Effector memory CD4-positive, alpha-beta T cell (primary cell): ENCODE measurements at regions not wholly inside any gene's neighbourhood (a gene's known extent, or its start where the extent isn't known, plus 50 kb on each side); places are given as distances from the start of the nearest gene placed in this dataset.
"Not testable (repeated sequence)": the region's sequence is repeated elsewhere in the genome, so short reads cannot be mapped to it uniquely, and the experiment has no call there.

ENCODE experiments used
- DNase-seq, 3 donors: peaks; one replicate each; pipeline ENCODE4 v3.0.0-alpha.2; 2020
- H3K27ac ChIP-seq: 2 replicates; pipeline ENCODE4 v1.7.0; 2013; ENCODE audit warnings: mild to moderate bottlenecking, low read length, moderate library complexity; ENCODE audit not compliant: insufficient read depth, poor library complexity, severe bottlenecking
- H3K27me3 ChIP-seq: replicated peaks from 2 replicates; pipeline ENCODE4 v1.7.0; 2013; ENCODE audit warnings: mild to moderate bottlenecking, low read length; ENCODE audit not compliant: insufficient read depth, control insufficient read depth, poor library complexity, severe bottlenecking
- H3K36me3 ChIP-seq: 2 replicates; pipeline ENCODE4 v1.7.0; 2013; ENCODE audit warnings: mild to moderate bottlenecking, low read length, moderate library complexity; ENCODE audit not compliant: control insufficient read depth, insufficient read depth
- H3K4me1 ChIP-seq: 2 replicates; pipeline ENCODE4 v1.7.0; 2013; ENCODE audit warnings: low read length, mild to moderate bottlenecking; ENCODE audit not compliant: control insufficient read depth, insufficient read depth, poor library complexity, severe bottlenecking
- H3K4me3 ChIP-seq: 2 replicates; pipeline ENCODE4 v1.7.0; 2013; ENCODE audit warnings: low read length, low read depth, mild to moderate bottlenecking; ENCODE audit not compliant: insufficient read depth, poor library complexity, severe bottlenecking
- H3K9me3 ChIP-seq: 2 replicates; pipeline ENCODE4 v1.7.0; 2013; ENCODE audit warnings: mild to moderate bottlenecking, low read length, moderate library complexity; ENCODE audit not compliant: control insufficient read depth

- not testable (repeated sequence) for H3K9me3 ChIP-seq, H3K36me3 ChIP-seq, DNase-seq, H3K4me1 ChIP-seq, H3K27me3 ChIP-seq, H3K27ac ChIP-seq, H3K4me3 ChIP-seq
Observed at GRCh38 chr7:39791911-39792310, 158.1 kb upstream of the CDK13 start.

- not testable (repeated sequence) for H3K36me3 ChIP-seq, H3K4me1 ChIP-seq, H3K27ac ChIP-seq, H3K27me3 ChIP-seq, H3K4me3 ChIP-seq, H3K9me3 ChIP-seq, DNase-seq
Observed at GRCh38 chr7:39793026-39793425, 157.0 kb upstream of the CDK13 start.

GRCh38 chr7:39793851-39794250, 156.2 kb upstream of the CDK13 start:
- not testable (repeated sequence) for H3K36me3 ChIP-seq, H3K4me1 ChIP-seq, H3K27ac ChIP-seq, H3K4me3 ChIP-seq, DNase-seq, H3K9me3 ChIP-seq, H3K27me3 ChIP-seq

DNA sequence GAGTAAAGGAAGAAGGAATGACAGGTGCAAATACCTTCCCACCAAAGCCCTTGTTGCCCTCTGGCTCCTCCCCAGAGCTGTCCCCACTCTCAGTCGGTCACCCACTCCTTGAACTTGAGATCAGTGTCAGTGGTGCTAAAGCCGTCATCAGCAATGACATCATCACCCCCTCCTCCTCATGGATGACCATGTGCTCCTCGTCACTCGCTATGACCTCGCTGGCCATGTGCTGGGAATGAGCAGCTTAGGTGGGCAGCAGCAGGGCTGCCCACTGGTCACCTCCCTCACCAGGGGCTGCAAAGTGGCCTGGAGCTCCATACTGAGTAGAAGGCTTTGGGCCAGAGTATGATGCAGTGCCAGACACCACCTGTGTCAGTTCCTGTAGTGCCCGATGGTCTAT, 153.1 kb upstream of the CDK13 start:
- not testable (repeated sequence) for H3K9me3 ChIP-seq, H3K4me3 ChIP-seq, H3K4me1 ChIP-seq, H3K27ac ChIP-seq, H3K36me3 ChIP-seq, H3K27me3 ChIP-seq, DNase-seq

DNA sequence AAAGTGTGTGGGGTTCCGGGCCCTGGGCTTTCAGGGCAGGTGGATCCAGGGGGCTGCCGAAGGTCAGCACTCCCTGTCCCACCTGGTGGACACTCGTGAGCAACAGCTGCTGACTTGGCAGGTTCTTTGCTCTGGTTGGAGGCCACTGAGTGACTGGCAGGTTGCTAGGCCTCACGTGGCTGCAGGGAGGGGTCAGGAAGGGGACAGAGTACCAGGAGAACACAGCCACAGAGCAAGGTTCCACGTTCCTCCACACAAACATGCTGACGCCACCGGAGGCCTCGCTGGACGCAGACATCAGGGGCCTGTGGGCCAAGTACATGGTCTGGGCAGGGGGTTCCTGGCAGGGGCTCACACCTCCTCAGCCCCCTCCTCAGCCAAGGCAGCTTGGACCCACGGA, 152.0 kb upstream of the CDK13 start:
- H3K27ac ChIP-seq, H3K27me3 ChIP-seq: not testable (repeated sequence)

DNA sequence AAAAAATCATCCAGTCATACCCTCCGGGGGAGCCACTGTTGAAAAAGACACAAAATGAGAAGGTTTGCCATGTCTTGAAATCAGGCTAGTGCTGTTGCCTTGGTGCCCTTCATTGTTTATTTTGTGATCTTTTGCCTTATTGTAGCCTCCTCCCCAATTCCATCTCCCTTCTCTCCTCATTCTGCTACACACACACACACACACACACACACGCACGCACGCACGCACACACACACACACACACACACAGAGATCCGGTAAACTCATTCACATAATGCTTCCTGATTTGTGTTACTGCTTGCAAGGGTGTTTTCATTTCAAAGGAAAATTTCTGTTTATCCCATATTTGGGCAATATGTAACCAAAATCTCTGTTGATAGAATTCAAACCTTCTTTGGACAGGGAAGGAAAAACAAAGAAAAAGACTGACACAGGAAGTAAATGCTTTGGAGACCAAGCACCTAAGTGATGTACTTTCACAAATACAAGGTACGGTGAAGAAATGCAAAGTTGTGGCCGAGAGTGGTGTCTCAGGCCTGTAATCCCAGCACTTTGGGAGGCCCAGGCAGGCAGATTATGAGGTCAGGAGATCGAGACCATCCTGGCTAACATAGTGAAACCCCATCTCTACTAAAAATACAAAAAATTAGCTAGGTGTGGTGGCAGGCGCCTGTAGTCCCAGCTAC, 141.1 kb upstream of the CDK13 start:
- no peaks in the 10 kb centered on the region for H3K27me3 ChIP-seq
- no peaks in the 10 kb centered on the region for H3K36me3 ChIP-seq
- DNase-seq = no peak
- no peaks in the 10 kb centered on the region for H3K9me3 ChIP-seq
- H3K27ac ChIP-seq = no peak overlapping the region
- H3K4me3 ChIP-seq = no peak overlapping the region
- no peaks in the 10 kb centered on the region for H3K4me1 ChIP-seq

More for the DNA sequence above, 152.0 kb upstream of the CDK13 start:
- DNase-seq, H3K4me1 ChIP-seq, H3K4me3 ChIP-seq, H3K36me3 ChIP-seq, H3K9me3 ChIP-seq: not testable (repeated sequence)

DNA sequence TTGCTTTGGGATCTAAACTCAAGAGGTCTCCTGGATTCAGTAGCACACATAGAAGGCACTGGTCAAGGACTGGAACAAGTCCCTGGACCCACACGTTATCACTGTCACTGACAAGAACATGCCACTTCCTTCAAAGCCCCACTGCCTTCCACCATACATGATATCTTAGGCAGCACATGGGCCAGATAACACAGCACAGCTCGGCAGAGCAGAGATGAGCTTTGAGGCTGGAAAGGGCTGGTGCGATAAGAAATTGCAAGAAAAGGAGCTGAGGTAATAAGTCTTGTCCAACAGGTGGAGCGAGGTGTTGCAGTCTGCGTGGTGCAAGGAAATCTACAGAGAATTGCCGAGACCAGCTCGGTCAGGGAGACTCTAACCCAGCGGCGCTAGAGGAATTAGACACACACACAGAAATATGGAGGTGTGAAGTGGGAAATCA, 139.8 kb upstream of the CDK13 start:
- no peaks in the 10 kb centered on the region for H3K4me1 ChIP-seq
- no peak overlapping the region for H3K27ac ChIP-seq
- DNase-seq = no peak
- no peaks in the 10 kb centered on the region for H3K9me3 ChIP-seq
- H3K36me3 ChIP-seq = no peaks in the 10 kb centered on the region
- no peak overlapping the region for H3K4me3 ChIP-seq
- H3K27me3 ChIP-seq = no peaks in the 10 kb centered on the region

GRCh38 chr7:39810710-39811109, 139.3 kb upstream of the CDK13 start:
- H3K27me3 ChIP-seq = no peaks in the 10 kb centered on the region
- no peaks in the 10 kb centered on the region for H3K36me3 ChIP-seq
- no peak for DNase-seq
- no peaks in the 10 kb centered on the region for H3K9me3 ChIP-seq
- H3K27ac ChIP-seq = no peak overlapping the region
- no peaks in the 10 kb centered on the region for H3K4me1 ChIP-seq
- H3K4me3 ChIP-seq = no peak overlapping the region

GRCh38 chr7:39811161-39811614, 138.9 kb upstream of the CDK13 start:
- Histone ChIP-seq H3K36me3 (no peaks in the 10 kb centered on the region), H3K4me3 (no peak overlapping the region), H3K27ac (no peak overlapping the region), H3K9me3 (no peaks in the 10 kb centered on the region), H3K4me1 (no peaks in the 10 kb centered on the region), H3K27me3 (no peaks in the 10 kb centered on the region)
- DNase-seq = no peak

DNA sequence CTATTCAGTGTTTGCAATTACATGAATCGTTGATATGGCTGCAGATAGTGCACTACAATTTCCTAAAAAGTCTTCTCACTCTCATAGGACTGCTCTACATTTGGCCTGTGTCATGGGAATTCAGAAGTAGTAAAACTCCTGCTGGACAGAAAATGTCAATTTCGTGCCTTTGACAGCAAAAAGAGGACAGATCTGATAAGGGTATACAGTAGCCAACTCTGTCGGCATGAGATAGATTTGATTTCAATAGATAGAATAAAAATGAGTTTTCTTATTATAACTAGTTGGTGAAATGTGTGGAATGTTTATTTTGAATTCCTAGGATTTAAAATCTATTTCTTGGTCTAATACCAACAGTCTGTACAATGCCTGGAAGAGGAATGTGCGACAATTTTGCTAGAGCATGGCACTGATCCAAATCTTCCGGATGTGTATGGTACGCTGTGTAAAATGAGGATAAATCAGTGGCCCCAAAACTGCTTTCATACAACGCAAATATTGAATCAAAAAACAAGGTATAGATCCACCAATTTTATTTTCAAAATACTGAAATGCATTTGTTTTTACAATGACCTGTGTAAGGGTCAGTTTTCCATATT, 133.5 kb upstream of the CDK13 start:
- H3K4me3 ChIP-seq = no peak overlapping the region
- no peak for DNase-seq

More for the DNA sequence above, 133.5 kb upstream of the CDK13 start:
- Histone ChIP-seq H3K36me3 (no peaks in the 10 kb centered on the region), H3K9me3 (no peaks in the 10 kb centered on the region), H3K27me3 (no peaks in the 10 kb centered on the region), H3K4me1 (no peaks in the 10 kb centered on the region), H3K27ac (no peak overlapping the region)
